Esophagus (tissue), 2 donors: ENCODE measurements at regions not wholly inside any gene's neighbourhood (a gene's known extent, or its start where the extent isn't known, plus 50 kb on each side); places are given as distances from the start of the nearest gene placed in this dataset.

Experiments used
- H3K27ac ChIP-seq, 2 donors: one replicate each; pipeline ENCODE4 v1.5.1; 2013; ENCODE audit warnings: low read depth in 2 of 2, mild to moderate bottlenecking in 2 of 2, inconsistent platforms in 1 of 2, low read length in 1 of 2, moderate library complexity in 1 of 2
- H3K27me3 ChIP-seq, 2 donors: one replicate each; pipeline ENCODE4 v1.6.1; 2013; ENCODE audit warnings: low read length in 2 of 2, control low read depth in 1 of 2, mild to moderate bottlenecking in 1 of 2; ENCODE audit not compliant: insufficient read depth in 2 of 2, control insufficient read depth in 1 of 2
- H3K36me3 ChIP-seq, 2 donors: one replicate each; pipeline ENCODE4 v1.6.1; 2013; ENCODE audit warnings: low read length in 1 of 2; ENCODE audit not compliant: control insufficient read depth in 2 of 2, insufficient read depth in 2 of 2
- H3K4me1 ChIP-seq, 2 donors: one replicate each; pipeline ENCODE4 v1.6.1; 2013; ENCODE audit warnings: low read length in 1 of 2; ENCODE audit not compliant: control insufficient read depth in 2 of 2, insufficient read depth in 2 of 2
- H3K4me3 ChIP-seq, 2 donors: one replicate each; pipeline ENCODE4 v1.5.1; 2013; ENCODE audit warnings: low read length in 2 of 2, mild to moderate bottlenecking in 2 of 2, low read depth in 1 of 2, moderate library complexity in 1 of 2
- H3K9me3 ChIP-seq, 2 donors: one replicate each; pipeline ENCODE4 v1.6.1; 2013; ENCODE audit warnings: mild to moderate bottlenecking in 2 of 2, low read depth in 1 of 2, low read length in 1 of 2, moderate library complexity in 1 of 2; ENCODE audit not compliant: control insufficient read depth in 2 of 2, insufficient read depth in 1 of 2
- WGBS, 2 donors: extraction: QIAGEN DNeasy Blood & Tissue Kit; methylation state at CpG; one replicate each; pipeline ENCODE4 v1.1.7; 2013; 5-methylcytosine and 5-hydroxymethylcytosine counted together
- donor health status: healthy with polysubstance abuse.
- donor health status: Bipolar disorder and iron deficiency.

- Histone ChIP-seq H3K36me3 (no peaks in the 10 kb centered on the region), H3K9me3 (no peaks in the 10 kb centered on the region), H3K27me3 (no peaks in the 10 kb centered on the region), H3K4me1 (no peaks in the 10 kb centered on the region), H3K4me3 (no peak overlapping the region), H3K27ac (no peak overlapping the region)
- WGBS, 2 donors: 55 to 66% methylated on average over 4 of the region's 4 CpGs
These were observed 104.6 kb upstream of the AKIRIN2 start for GRCh38 chr6:87806635-87807034.

- Histone ChIP-seq H3K27ac (no peak overlapping the region), H3K9me3 (no peaks in the 10 kb centered on the region), H3K36me3 (no peaks in the 10 kb centered on the region), H3K4me3 (no peak overlapping the region), H3K4me1 (no peaks in the 10 kb centered on the region), H3K27me3 (no peaks in the 10 kb centered on the region)
- WGBS, 2 donors: 57 to 66% methylated on average over 1 of the region's 1 CpG
These were observed 104.1 kb upstream of the AKIRIN2 start for GRCh38 chr6:87806099-87806498.

GRCh38 chr6:87803791-87804190, 101.8 kb upstream of the AKIRIN2 start:
- Histone ChIP-seq H3K27me3 (no peaks in the 10 kb centered on the region), H3K9me3 (no peaks in the 10 kb centered on the region), H3K4me3 (no peak overlapping the region), H3K4me1 (no peaks in the 10 kb centered on the region), H3K27ac (no peak overlapping the region), H3K36me3 (no peaks in the 10 kb centered on the region)
- WGBS, 2 donors: 73 to 75% methylated on average over 3 of the region's 3 CpGs

- 76 to 79% methylated on average over 6 of the region's 6 CpGs for WGBS, 2 donors
- Histone ChIP-seq H3K4me3 (no peak overlapping the region), H3K9me3 (no peaks in the 10 kb centered on the region), H3K27ac (no peak overlapping the region), H3K36me3 (no peaks in the 10 kb centered on the region), H3K27me3 (no peaks in the 10 kb centered on the region), H3K4me1 (peaks cover 0 to 4% of the 10 kb centered on the region in 2 donors)
These were observed 97.6 kb upstream of the AKIRIN2 start for GRCh38 chr6:87799651-87800050.

- no peaks in the 10 kb centered on the region for H3K36me3 ChIP-seq
- 21 to 37% methylated on average over 2 of the region's 2 CpGs for WGBS, 2 donors
- no peak overlapping the region for H3K27ac ChIP-seq
- peaks cover 0 to 4% of the 10 kb centered on the region in 2 donors for H3K4me1 ChIP-seq
- no peaks in the 10 kb centered on the region for H3K9me3 ChIP-seq
- H3K27me3 ChIP-seq: no peaks in the 10 kb centered on the region
- H3K4me3 ChIP-seq: no peak overlapping the region
These were observed 96.6 kb upstream of the AKIRIN2 start for GRCh38 chr6:87798393-87799278.

GRCh38 chr6:87794922-87795885, 93.2 kb upstream of the AKIRIN2 start:
- 64 to 65% methylated on average over 11 of the region's 11 CpGs for WGBS, 2 donors
- no peak overlapping the region for H3K27ac ChIP-seq
- peaks cover 0 to 4% of the 10 kb centered on the region in 2 donors for H3K4me1 ChIP-seq
- no peaks in the 10 kb centered on the region for H3K27me3 ChIP-seq
- no peak overlapping the region for H3K4me3 ChIP-seq
- H3K9me3 ChIP-seq: no peaks in the 10 kb centered on the region
- H3K36me3 ChIP-seq: no peaks in the 10 kb centered on the region

- WGBS, 2 donors: 88 to 94% methylated on average over 2 of the region's 2 CpGs
- no peaks in the 10 kb centered on the region for H3K27me3 ChIP-seq
- H3K9me3 ChIP-seq: no peaks in the 10 kb centered on the region
- no peak overlapping the region for H3K4me3 ChIP-seq
- no peaks in the 10 kb centered on the region for H3K36me3 ChIP-seq
- H3K4me1 ChIP-seq: peaks cover 0 to 4% of the 10 kb centered on the region in 2 donors
- no peak overlapping the region for H3K27ac ChIP-seq
These were observed 91.3 kb upstream of the AKIRIN2 start for GRCh38 chr6:87793315-87793714.

GRCh38 chr6:87791982-87792381, 89.9 kb upstream of the AKIRIN2 start:
- Histone ChIP-seq H3K27me3 (no peaks in the 10 kb centered on the region), H3K4me1 (peaks cover 3 to 4% of the 10 kb centered on the region in 2 donors), H3K27ac (no peak overlapping the region), H3K36me3 (no peaks in the 10 kb centered on the region), H3K9me3 (no peaks in the 10 kb centered on the region), H3K4me3 (no peak overlapping the region)
- WGBS, 2 donors: 71 to 78% methylated on average over 7 of the region's 7 CpGs

GRCh38 chr6:87791485-87791884, 89.5 kb upstream of the AKIRIN2 start:
- no peaks in the 10 kb centered on the region for H3K36me3 ChIP-seq
- H3K4me3 ChIP-seq: no peak overlapping the region
- H3K27ac ChIP-seq: no peak overlapping the region
- peaks cover 1 to 3% of the 10 kb centered on the region in 2 donors for H3K4me1 ChIP-seq
- WGBS, 2 donors: 86 to 89% methylated on average over 6 of the region's 6 CpGs
- H3K27me3 ChIP-seq: no peaks in the 10 kb centered on the region
- H3K9me3 ChIP-seq: no peaks in the 10 kb centered on the region
